DND-41 (cell line): ENCODE measurements at regions not wholly inside any gene's neighbourhood (a gene's known extent, or its start where the extent isn't known, plus 50 kb on each side); places are given as distances from the start of the nearest gene placed in this dataset.

Experiments
- EZH2 ChIP-seq: IDR thresholded peaks from 3 replicates; pipeline ENCODE4 v1.6.1; 2012; ENCODE audit warnings: borderline replicate concordance, low read depth, mild to moderate bottlenecking, moderate library complexity, low read length, inconsistent platforms; ENCODE audit not compliant: severe bottlenecking
- TF ChIP-seq, protein P1 (sequence below): IDR thresholded peaks from 2 replicates; pipeline ENCODE4 v1.5.1; 2012; ENCODE audit warnings: borderline replicate concordance, low read length, moderate library complexity, mild to moderate bottlenecking; ENCODE audit not compliant: poor library complexity, severe bottlenecking; ENCODE audit errors: extremely low read depth

- TF ChIP-seq, protein P1, sequence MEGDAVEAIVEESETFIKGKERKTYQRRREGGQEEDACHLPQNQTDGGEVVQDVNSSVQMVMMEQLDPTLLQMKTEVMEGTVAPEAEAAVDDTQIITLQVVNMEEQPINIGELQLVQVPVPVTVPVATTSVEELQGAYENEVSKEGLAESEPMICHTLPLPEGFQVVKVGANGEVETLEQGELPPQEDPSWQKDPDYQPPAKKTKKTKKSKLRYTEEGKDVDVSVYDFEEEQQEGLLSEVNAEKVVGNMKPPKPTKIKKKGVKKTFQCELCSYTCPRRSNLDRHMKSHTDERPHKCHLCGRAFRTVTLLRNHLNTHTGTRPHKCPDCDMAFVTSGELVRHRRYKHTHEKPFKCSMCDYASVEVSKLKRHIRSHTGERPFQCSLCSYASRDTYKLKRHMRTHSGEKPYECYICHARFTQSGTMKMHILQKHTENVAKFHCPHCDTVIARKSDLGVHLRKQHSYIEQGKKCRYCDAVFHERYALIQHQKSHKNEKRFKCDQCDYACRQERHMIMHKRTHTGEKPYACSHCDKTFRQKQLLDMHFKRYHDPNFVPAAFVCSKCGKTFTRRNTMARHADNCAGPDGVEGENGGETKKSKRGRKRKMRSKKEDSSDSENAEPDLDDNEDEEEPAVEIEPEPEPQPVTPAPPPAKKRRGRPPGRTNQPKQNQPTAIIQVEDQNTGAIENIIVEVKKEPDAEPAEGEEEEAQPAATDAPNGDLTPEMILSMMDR: no peak
- no peak for TF ChIP-seq EZH2
Measured at GRCh38 chr9:103361906-103362305, 366.8 kb downstream of the CYLC2 start.
